DMS 273 (cell line): ENCODE measurements at regions not wholly inside any gene's neighbourhood (a gene's known extent, or its start where the extent isn't known, plus 50 kb on each side); places are given as distances from the start of the nearest gene placed in this dataset.
"Not testable (repeated sequence)": the region's sequence is repeated elsewhere in the genome, so short reads cannot be mapped to it uniquely, and the experiment has no call there.

Experiments used
- DNase-seq: peaks from one replicate; lab custom pipeline; 2025; ENCODE audit not compliant: unreplicated experiment; lab: John Stamatoyannopoulos, UW

GRCh38 chr10:3926675-3927525, 141.9 kb upstream of the KLF6 start:
- no peak for DNase-seq

GRCh38 chr10:3926258-3926657, 141.2 kb upstream of the KLF6 start:
- no peak for DNase-seq

GRCh38 chr10:3925184-3925583, 140.2 kb upstream of the KLF6 start:
- DNase-seq, result no peak

GRCh38 chr10:3924344-3924743, 139.3 kb upstream of the KLF6 start:
- no peak for DNase-seq

GRCh38 chr10:3923033-3923432, 138.0 kb upstream of the KLF6 start:
- no peak for DNase-seq

- DNase-seq, result no peak
These were observed 134.8 kb upstream of the KLF6 start for GRCh38 chr10:3919709-3920308.

GRCh38 chr10:3917392-3917791, 132.4 kb upstream of the KLF6 start:
- DNase-seq, result not testable (repeated sequence)

GRCh38 chr10:3914733-3915132, 129.7 kb upstream of the KLF6 start:
- DNase-seq, result no peak

- no peak for DNase-seq
These were observed 126.9 kb upstream of the KLF6 start for GRCh38 chr10:3911713-3912442.

- DNase-seq, result no peak
These were observed 126.2 kb upstream of the KLF6 start for GRCh38 chr10:3911241-3911640.

GRCh38 chr10:3909339-3909738, 124.3 kb upstream of the KLF6 start:
- no peak for DNase-seq

- no peak for DNase-seq
These were observed 123.2 kb upstream of the KLF6 start for GRCh38 chr10:3908183-3908582.

GRCh38 chr10:3907514-3907913, 122.5 kb upstream of the KLF6 start:
- no peak for DNase-seq

GRCh38 chr10:3906511-3907111, 121.6 kb upstream of the KLF6 start:
- DNase-seq, result no peak

- no peak for DNase-seq
These were observed 119.5 kb upstream of the KLF6 start for GRCh38 chr10:3904419-3904960.

GRCh38 chr10:3902809-3903410, 117.9 kb upstream of the KLF6 start:
- no peak for DNase-seq

- DNase-seq, result no peak
These were observed 117.2 kb upstream of the KLF6 start for GRCh38 chr10:3902054-3902808.

- no peak for DNase-seq
These were observed 116.4 kb upstream of the KLF6 start for GRCh38 chr10:3901370-3901769.

- DNase-seq, result no peak
These were observed 115.4 kb upstream of the KLF6 start for GRCh38 chr10:3900391-3900790.

GRCh38 chr10:3898821-3899220, 113.8 kb upstream of the KLF6 start:
- no peak for DNase-seq
